ENCODE measurements at regions not wholly inside any gene's neighbourhood (a gene's known extent, or its start where the extent isn't known, plus 50 kb on each side); places are given as distances from the start of the nearest gene placed in this dataset.

DNA sequence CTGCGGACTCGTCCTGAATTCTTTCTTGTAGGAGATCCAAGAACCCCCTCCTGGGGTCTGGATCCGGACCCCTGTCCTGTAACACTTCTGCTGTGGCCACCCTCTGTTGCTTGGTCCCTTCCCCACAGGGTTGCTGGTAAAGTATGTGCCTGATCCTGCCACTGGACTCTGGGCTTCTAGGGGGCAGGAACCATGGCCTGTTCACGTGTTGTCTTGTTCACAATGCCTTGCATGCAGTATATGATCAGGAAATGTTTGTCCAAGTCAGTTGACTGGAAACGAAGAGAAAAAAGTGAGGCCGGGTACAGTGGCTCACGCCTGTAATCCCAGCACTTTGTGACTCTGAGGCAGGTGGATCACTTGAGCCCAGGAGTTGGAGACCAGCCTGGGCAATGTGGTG, 139.3 kb upstream of the ALDH1B1 start:
- TF ChIP-seq, protein P1, sequence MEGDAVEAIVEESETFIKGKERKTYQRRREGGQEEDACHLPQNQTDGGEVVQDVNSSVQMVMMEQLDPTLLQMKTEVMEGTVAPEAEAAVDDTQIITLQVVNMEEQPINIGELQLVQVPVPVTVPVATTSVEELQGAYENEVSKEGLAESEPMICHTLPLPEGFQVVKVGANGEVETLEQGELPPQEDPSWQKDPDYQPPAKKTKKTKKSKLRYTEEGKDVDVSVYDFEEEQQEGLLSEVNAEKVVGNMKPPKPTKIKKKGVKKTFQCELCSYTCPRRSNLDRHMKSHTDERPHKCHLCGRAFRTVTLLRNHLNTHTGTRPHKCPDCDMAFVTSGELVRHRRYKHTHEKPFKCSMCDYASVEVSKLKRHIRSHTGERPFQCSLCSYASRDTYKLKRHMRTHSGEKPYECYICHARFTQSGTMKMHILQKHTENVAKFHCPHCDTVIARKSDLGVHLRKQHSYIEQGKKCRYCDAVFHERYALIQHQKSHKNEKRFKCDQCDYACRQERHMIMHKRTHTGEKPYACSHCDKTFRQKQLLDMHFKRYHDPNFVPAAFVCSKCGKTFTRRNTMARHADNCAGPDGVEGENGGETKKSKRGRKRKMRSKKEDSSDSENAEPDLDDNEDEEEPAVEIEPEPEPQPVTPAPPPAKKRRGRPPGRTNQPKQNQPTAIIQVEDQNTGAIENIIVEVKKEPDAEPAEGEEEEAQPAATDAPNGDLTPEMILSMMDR (IDR thresholded peaks at IDR 0.05): no peak
- H3K4me3 ChIP-seq: no peak overlapping the region
- no peak overlapping the region for H3K27ac ChIP-seq
- DNase-seq (ENCODE audit: low spot score): peak; percentile 56

DNA sequence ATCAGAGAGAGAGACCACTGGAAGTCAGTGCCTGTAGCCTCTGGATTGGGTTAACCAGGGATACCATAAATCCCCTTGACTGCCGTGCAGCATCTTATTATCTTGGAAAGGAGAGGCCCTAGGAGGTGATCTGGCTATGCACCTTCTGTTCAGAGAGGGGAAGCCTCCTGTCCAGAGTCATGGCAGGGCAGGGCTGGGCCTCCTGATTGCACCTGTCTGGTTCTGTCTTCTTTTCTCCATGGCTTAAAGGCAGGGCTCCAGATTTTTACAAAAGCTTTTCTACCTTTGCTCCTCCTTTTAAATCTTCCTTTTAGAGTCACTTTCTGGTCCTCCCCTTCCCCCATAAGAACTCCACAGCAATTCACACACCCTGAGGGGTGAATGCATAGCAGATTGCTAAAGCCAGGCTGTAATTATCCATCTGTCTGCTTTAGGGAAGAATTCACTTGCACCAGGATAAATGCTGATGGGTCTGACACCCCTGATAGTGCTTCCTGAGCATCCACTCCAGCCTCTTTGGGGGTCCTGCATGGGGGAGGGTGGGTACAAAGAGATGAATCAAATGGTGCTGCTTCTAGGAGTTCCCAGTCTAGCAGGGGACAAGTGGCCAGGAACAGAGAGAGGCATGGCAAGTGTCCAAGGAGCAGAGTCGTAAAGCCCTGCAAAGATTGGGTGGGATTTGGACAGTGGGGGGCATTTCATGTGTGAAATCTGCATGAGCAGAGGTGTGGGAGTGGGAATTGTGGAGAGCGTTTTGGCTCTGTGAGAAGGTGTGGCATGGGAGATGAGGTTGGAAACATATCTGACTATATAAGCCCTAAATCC, 141.3 kb upstream of the ALDH1B1 start:
- no peak for DNase-seq (ENCODE audit: low spot score)

DNA sequence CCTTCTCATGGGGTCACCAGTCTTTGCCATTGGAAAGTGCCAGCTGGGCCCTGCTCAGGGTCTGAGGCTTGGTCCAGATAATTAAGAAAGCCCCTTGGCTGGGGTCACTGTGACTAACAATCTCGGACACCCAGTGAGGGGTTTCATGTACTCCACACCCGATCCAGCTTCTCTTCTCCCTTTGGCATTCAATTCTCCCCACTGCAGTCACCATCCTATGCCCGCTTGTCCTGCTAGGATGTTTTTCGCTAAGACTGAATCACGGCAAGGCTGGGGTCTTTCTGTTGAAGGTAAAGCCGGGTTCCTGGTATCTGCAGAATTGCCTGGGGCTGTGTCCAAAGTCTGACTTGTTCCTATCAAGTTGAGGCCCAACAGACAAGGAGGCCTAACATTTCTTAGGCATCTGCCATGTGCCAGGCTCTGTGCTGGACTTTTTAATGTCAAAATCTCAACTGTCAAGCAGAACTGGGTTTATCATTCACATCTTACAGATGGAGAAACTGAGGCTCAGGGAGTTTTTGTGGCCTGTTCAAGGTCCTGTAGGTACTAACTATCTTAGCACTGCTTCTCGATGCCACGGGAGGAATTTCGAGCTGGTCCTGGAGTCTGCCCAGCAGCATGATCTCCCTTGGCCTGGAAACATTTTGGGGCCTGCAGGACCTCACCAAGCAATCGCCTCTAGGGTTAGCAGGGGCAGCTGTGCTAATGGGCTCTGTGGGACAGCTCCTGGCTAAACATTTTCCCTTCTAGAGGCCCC, 142.0 kb upstream of the ALDH1B1 start:
- peak; percentile 45 for DNase-seq (ENCODE audit: low spot score)
- Histone ChIP-seq H3K27ac (no peak overlapping the region), H3K4me3 (no peak overlapping the region)
- TF ChIP-seq, protein P1 (IDR thresholded peaks at IDR 0.05): no peak

More for the DNA sequence above, 141.3 kb upstream of the ALDH1B1 start:
- TF ChIP-seq, protein P1 (IDR thresholded peaks at IDR 0.05): no peak
- Histone ChIP-seq H3K27ac (no peak overlapping the region), H3K4me3 (no peak overlapping the region)

DNA sequence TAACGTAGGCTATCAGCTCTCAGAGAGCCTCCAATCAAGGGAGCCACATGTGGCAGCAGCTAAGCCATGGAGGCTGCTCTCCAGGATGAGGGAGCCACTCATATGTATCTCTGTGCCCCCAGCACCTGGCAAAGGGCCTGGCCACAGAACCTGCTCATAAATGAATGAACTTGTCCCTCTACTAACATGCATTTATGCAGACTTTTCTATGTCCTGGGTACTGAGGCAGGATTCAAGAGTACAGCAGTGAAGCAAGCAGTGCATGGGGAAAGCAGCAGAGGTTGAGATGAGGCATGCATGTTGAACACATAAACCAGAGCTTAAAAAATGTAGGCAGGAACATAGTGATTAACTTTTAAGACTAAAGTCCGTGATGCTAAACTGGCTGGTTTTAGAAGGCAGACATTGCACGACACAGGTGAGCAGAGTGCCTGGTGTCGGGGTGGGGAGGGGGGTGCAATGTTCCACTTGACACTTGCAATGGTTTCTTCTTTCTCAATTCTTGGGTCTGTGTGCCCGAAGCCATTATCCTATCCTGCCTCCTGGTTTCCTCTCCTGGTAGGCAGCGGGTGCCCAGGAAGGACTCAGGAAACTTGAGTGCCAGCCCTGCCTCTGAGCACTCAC, 142.8 kb upstream of the ALDH1B1 start:
- Histone ChIP-seq H3K4me3 (no peak overlapping the region), H3K27ac (no peak overlapping the region)
- peak; percentile 40 for DNase-seq (ENCODE audit: low spot score)
- TF ChIP-seq, protein P1 (IDR thresholded peaks at IDR 0.05): no peak

DNA sequence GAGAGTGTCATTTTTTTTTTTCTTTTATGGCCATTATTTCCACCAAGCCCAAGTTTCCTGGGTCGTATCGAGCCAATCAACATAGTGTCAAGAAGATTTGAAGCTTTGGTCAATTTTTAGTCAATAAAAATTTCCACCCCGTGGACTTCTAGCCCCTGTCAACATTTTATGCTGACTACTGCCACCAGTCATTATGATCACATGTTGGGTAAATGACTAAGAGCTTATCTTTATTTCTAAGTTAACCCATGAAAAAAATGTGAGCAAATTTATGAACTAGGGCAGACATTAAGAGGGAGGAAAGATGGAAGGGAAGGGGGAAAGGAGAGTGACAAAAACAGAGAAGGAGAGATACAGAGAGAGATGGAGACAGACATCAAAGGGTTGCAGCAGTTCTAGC, 143.5 kb upstream of the ALDH1B1 start:
- H3K27ac ChIP-seq: no peak overlapping the region
- no peak overlapping the region for H3K4me3 ChIP-seq
- TF ChIP-seq, protein P1 (IDR thresholded peaks at IDR 0.05): no peak
- DNase-seq (ENCODE audit: low spot score): no peak

DNA sequence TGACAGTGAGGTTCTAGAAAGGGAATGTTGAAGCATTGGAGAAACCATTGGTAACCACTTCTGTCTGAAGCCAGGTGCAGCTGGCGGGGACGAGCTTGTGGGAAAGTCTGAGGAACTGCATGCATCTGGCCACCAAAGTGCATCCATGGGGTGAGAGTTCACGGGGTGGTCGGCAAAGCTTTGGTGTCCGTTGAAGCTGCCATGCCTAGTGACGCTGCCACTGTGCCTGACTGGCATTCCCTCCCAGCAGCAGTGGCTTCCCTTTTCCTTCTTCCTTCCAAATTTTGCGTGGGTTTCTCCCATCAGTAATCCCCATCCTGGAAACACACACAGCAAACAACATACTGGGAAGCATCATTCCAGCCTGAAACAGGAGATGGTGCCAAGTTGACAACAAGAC, 145.7 kb upstream of the ALDH1B1 start:
- TF ChIP-seq, protein P1 (IDR thresholded peaks at IDR 0.05): no peak
- no peak for DNase-seq (ENCODE audit: low spot score)
- Histone ChIP-seq H3K4me3 (no peak overlapping the region), H3K27ac (no peak overlapping the region)

Measured in coronary artery (tissue), 2 donors.